ENCODE measurements at regions not wholly inside any gene's neighbourhood (a gene's known extent, or its start where the extent isn't known, plus 50 kb on each side); places are given as distances from the start of the nearest gene placed in this dataset.

- H3K4me2 ChIP-seq (ENCODE audit: control insufficient read depth, extremely low read depth, insufficient read depth, low read depth, low read length): no peak overlapping the region
- DNase-seq (ENCODE audit: low read depth, low spot score) (no peak), FAIRE-seq (no peak)
- no peak for TF ChIP-seq EZH2 (IDR thresholded peaks at IDR 0.05; ENCODE audit: low read length)
- TF ChIP-seq CTCF (optimal IDR thresholded peaks at IDR 0.05 in 1 of 3, IDR thresholded peaks at IDR 0.05 in 1 of 3, conservative IDR thresholded peaks at IDR 0.05 in 1 of 3; ENCODE audit: extremely low read depth in 1 of 3, insufficient read depth in 2 of 3, low read length in 3 of 3): no peak
- H3K9ac ChIP-seq (ENCODE audit: control insufficient read depth, extremely low read depth, insufficient read depth, low read length): no peak overlapping the region
- H2AFZ ChIP-seq (ENCODE audit: control insufficient read depth, low read length): no peak overlapping the region
- no peaks in the 10 kb centered on the region for H3K36me3 ChIP-seq (ENCODE audit: control insufficient read depth in 2 of 2, extremely low read depth in 1 of 2, insufficient read depth in 2 of 2, low read length in 2 of 2)
- no peak overlapping the region for H3K27ac ChIP-seq (ENCODE audit: control insufficient read depth, insufficient read depth, low read length)
- no peaks in the 10 kb centered on the region for H3K27me3 ChIP-seq (ENCODE audit: control insufficient read depth, extremely low read depth, insufficient read depth, low read length)
- no peaks in the 10 kb centered on the region for H3K9me1 ChIP-seq (ENCODE audit: control insufficient read depth, extremely low read depth, insufficient read depth, low read length)
- peaks cover 2% of the 10 kb centered on the region for H3K4me1 ChIP-seq (ENCODE audit: control insufficient read depth, extremely low read depth, insufficient read depth, low read length)
- H3K4me3 ChIP-seq (ENCODE audit: control insufficient read depth in 2 of 3, extremely low read depth in 1 of 3, insufficient read depth in 2 of 3, low read depth in 1 of 3, low read length in 3 of 3): no peak overlapping the region
- H3K9me3 ChIP-seq (ENCODE audit: control insufficient read depth, low read depth, low read length): no peaks in the 10 kb centered on the region
- no peaks in the 10 kb centered on the region for H4K20me1 ChIP-seq (ENCODE audit: control insufficient read depth, extremely low read depth, insufficient read depth, low read length)
- dilution Hi-C loops (cut with MboI; ENCODE audit: extremely low pct_ligation_motif_present, low sequenced_read_pairs): no loop called here
- no peaks in the 10 kb centered on the region for H3K79me2 ChIP-seq (ENCODE audit: control insufficient read depth, insufficient read depth, low read length)
Measured at GRCh38 chr14:53220914-53221313, 67.8 kb upstream of the DDHD1 start.

- TF ChIP-seq CTCF (optimal IDR thresholded peaks at IDR 0.05 in 1 of 3, IDR thresholded peaks at IDR 0.05 in 1 of 3, conservative IDR thresholded peaks at IDR 0.05 in 1 of 3; ENCODE audit: extremely low read depth in 1 of 3, insufficient read depth in 2 of 3, low read length in 3 of 3): no peak
- no peak for TF ChIP-seq EZH2 (IDR thresholded peaks at IDR 0.05; ENCODE audit: low read length)
- H3K79me2 ChIP-seq (ENCODE audit: control insufficient read depth, insufficient read depth, low read length): no peaks in the 10 kb centered on the region
- H2AFZ ChIP-seq (ENCODE audit: control insufficient read depth, low read length): peak overlapping the region; percentile 82
- peaks cover 2% of the 10 kb centered on the region for H3K4me1 ChIP-seq (ENCODE audit: control insufficient read depth, extremely low read depth, insufficient read depth, low read length)
- peak overlapping the region in 2 of 3 experiments; percentile 59 to 62 for H3K4me3 ChIP-seq (ENCODE audit: control insufficient read depth in 2 of 3, extremely low read depth in 1 of 3, insufficient read depth in 2 of 3, low read depth in 1 of 3, low read length in 3 of 3)
- no peaks in the 10 kb centered on the region for H3K9me1 ChIP-seq (ENCODE audit: control insufficient read depth, extremely low read depth, insufficient read depth, low read length)
- H3K9me3 ChIP-seq (ENCODE audit: control insufficient read depth, low read depth, low read length): no peaks in the 10 kb centered on the region
- dilution Hi-C loops (cut with MboI; ENCODE audit: extremely low pct_ligation_motif_present, low sequenced_read_pairs): no loop called here
- H3K9ac ChIP-seq (ENCODE audit: control insufficient read depth, extremely low read depth, insufficient read depth, low read length): no peak overlapping the region
- H4K20me1 ChIP-seq (ENCODE audit: control insufficient read depth, extremely low read depth, insufficient read depth, low read length): no peaks in the 10 kb centered on the region
- no peak for FAIRE-seq
- no peak for DNase-seq (ENCODE audit: low read depth, low spot score)
- H3K36me3 ChIP-seq (ENCODE audit: control insufficient read depth in 2 of 2, extremely low read depth in 1 of 2, insufficient read depth in 2 of 2, low read length in 2 of 2): no peaks in the 10 kb centered on the region
- no peak overlapping the region for H3K27ac ChIP-seq (ENCODE audit: control insufficient read depth, insufficient read depth, low read length)
- H3K27me3 ChIP-seq (ENCODE audit: control insufficient read depth, extremely low read depth, insufficient read depth, low read length): no peaks in the 10 kb centered on the region
- H3K4me2 ChIP-seq (ENCODE audit: control insufficient read depth, extremely low read depth, insufficient read depth, low read depth, low read length): peak overlapping the region; percentile 81
Measured at GRCh38 chr14:53218161-53218560, 65.0 kb upstream of the DDHD1 start.

Measured in keratinocyte (primary cell).